ENCODE measurements at regions not wholly inside any gene's neighbourhood (a gene's known extent, or its start where the extent isn't known, plus 50 kb on each side); places are given as distances from the start of the nearest gene placed in this dataset.

- no peaks in the 10 kb centered on the region for H3K36me3 ChIP-seq (ENCODE audit: control insufficient read depth in 2 of 2, insufficient read depth in 2 of 2, low read length in 2 of 2)
- H3K4me3 ChIP-seq (ENCODE audit: low read length in 2 of 2) = no peak overlapping the region
- no peaks in the 10 kb centered on the region for H3K9me3 ChIP-seq (ENCODE audit: control insufficient read depth in 2 of 2, low read length in 2 of 2)
- H3K9ac ChIP-seq (ENCODE audit: low read depth in 1 of 2, low read length in 2 of 2) = no peak overlapping the region
- H3K27ac ChIP-seq (ENCODE audit: low read depth in 2 of 2, low read length in 2 of 2) = no peak overlapping the region
- no peaks in the 10 kb centered on the region for H3K27me3 ChIP-seq (ENCODE audit: control insufficient read depth in 2 of 2, insufficient read depth in 2 of 2, low read length in 2 of 2)
- no peaks in the 10 kb centered on the region for H3K4me1 ChIP-seq (ENCODE audit: control insufficient read depth in 2 of 2, insufficient read depth in 2 of 2, low read length in 2 of 2)
Measured at GRCh38 chr4:116878280-116878679, 207.1 kb downstream of the TRAM1L1 start.

GRCh38 chr4:116877069-116877468 is 208.3 kb downstream of the TRAM1L1 start:
- no peaks in the 10 kb centered on the region for H3K27me3 ChIP-seq (ENCODE audit: control insufficient read depth in 2 of 2, insufficient read depth in 2 of 2, low read length in 2 of 2)
- no peak overlapping the region for H3K27ac ChIP-seq (ENCODE audit: low read depth in 2 of 2, low read length in 2 of 2)
- H3K9ac ChIP-seq (ENCODE audit: low read depth in 1 of 2, low read length in 2 of 2) = no peak overlapping the region
- H3K36me3 ChIP-seq (ENCODE audit: control insufficient read depth in 2 of 2, insufficient read depth in 2 of 2, low read length in 2 of 2) = no peaks in the 10 kb centered on the region
- no peak overlapping the region for H3K4me3 ChIP-seq (ENCODE audit: low read length in 2 of 2)
- no peaks in the 10 kb centered on the region for H3K9me3 ChIP-seq (ENCODE audit: control insufficient read depth in 2 of 2, low read length in 2 of 2)
- no peaks in the 10 kb centered on the region for H3K4me1 ChIP-seq (ENCODE audit: control insufficient read depth in 2 of 2, insufficient read depth in 2 of 2, low read length in 2 of 2)

GRCh38 chr4:116872941-116873340 is 212.4 kb downstream of the TRAM1L1 start:
- no peak overlapping the region for H3K27ac ChIP-seq (ENCODE audit: low read depth in 2 of 2, low read length in 2 of 2)
- no peaks in the 10 kb centered on the region for H3K4me1 ChIP-seq (ENCODE audit: control insufficient read depth in 2 of 2, insufficient read depth in 2 of 2, low read length in 2 of 2)
- no peak overlapping the region for H3K4me3 ChIP-seq (ENCODE audit: low read length in 2 of 2)
- no peaks in the 10 kb centered on the region for H3K36me3 ChIP-seq (ENCODE audit: control insufficient read depth in 2 of 2, insufficient read depth in 2 of 2, low read length in 2 of 2)
- no peaks in the 10 kb centered on the region for H3K9me3 ChIP-seq (ENCODE audit: control insufficient read depth in 2 of 2, low read length in 2 of 2)
- H3K9ac ChIP-seq (ENCODE audit: low read depth in 1 of 2, low read length in 2 of 2) = no peak overlapping the region
- no peaks in the 10 kb centered on the region for H3K27me3 ChIP-seq (ENCODE audit: control insufficient read depth in 2 of 2, insufficient read depth in 2 of 2, low read length in 2 of 2)

GRCh38 chr4:116872308-116872707 is 213.1 kb downstream of the TRAM1L1 start:
- no peak overlapping the region for H3K27ac ChIP-seq (ENCODE audit: low read depth in 2 of 2, low read length in 2 of 2)
- no peaks in the 10 kb centered on the region for H3K9me3 ChIP-seq (ENCODE audit: control insufficient read depth in 2 of 2, low read length in 2 of 2)
- no peak overlapping the region for H3K4me3 ChIP-seq (ENCODE audit: low read length in 2 of 2)
- no peaks in the 10 kb centered on the region for H3K36me3 ChIP-seq (ENCODE audit: control insufficient read depth in 2 of 2, insufficient read depth in 2 of 2, low read length in 2 of 2)
- no peak overlapping the region for H3K9ac ChIP-seq (ENCODE audit: low read depth in 1 of 2, low read length in 2 of 2)
- no peaks in the 10 kb centered on the region for H3K27me3 ChIP-seq (ENCODE audit: control insufficient read depth in 2 of 2, insufficient read depth in 2 of 2, low read length in 2 of 2)
- H3K4me1 ChIP-seq (ENCODE audit: control insufficient read depth in 2 of 2, insufficient read depth in 2 of 2, low read length in 2 of 2) = no peaks in the 10 kb centered on the region

- Histone ChIP-seq H3K27me3 (ENCODE audit: control insufficient read depth in 2 of 2, insufficient read depth in 2 of 2, low read length in 2 of 2) (no peaks in the 10 kb centered on the region), H3K27ac (ENCODE audit: low read depth in 2 of 2, low read length in 2 of 2) (no peak overlapping the region), H3K4me1 (ENCODE audit: control insufficient read depth in 2 of 2, insufficient read depth in 2 of 2, low read length in 2 of 2) (no peaks in the 10 kb centered on the region), H3K9ac (ENCODE audit: low read depth in 1 of 2, low read length in 2 of 2) (no peak overlapping the region), H3K36me3 (ENCODE audit: control insufficient read depth in 2 of 2, insufficient read depth in 2 of 2, low read length in 2 of 2) (no peaks in the 10 kb centered on the region), H3K4me3 (ENCODE audit: low read length in 2 of 2) (no peak overlapping the region), H3K9me3 (ENCODE audit: control insufficient read depth in 2 of 2, low read length in 2 of 2) (no peaks in the 10 kb centered on the region)
Measured at GRCh38 chr4:116870686-116871085, 214.7 kb downstream of the TRAM1L1 start.

- Histone ChIP-seq H3K9me3 (ENCODE audit: control insufficient read depth in 2 of 2, low read length in 2 of 2) (no peaks in the 10 kb centered on the region), H3K4me1 (ENCODE audit: control insufficient read depth in 2 of 2, insufficient read depth in 2 of 2, low read length in 2 of 2) (no peaks in the 10 kb centered on the region), H3K9ac (ENCODE audit: low read depth in 1 of 2, low read length in 2 of 2) (no peak overlapping the region), H3K27ac (ENCODE audit: low read depth in 2 of 2, low read length in 2 of 2) (no peak overlapping the region), H3K4me3 (ENCODE audit: low read length in 2 of 2) (no peak overlapping the region), H3K27me3 (ENCODE audit: control insufficient read depth in 2 of 2, insufficient read depth in 2 of 2, low read length in 2 of 2) (no peaks in the 10 kb centered on the region), H3K36me3 (ENCODE audit: control insufficient read depth in 2 of 2, insufficient read depth in 2 of 2, low read length in 2 of 2) (no peaks in the 10 kb centered on the region)
Measured at GRCh38 chr4:116866106-116866505, 219.3 kb downstream of the TRAM1L1 start.

- Histone ChIP-seq H3K36me3 (ENCODE audit: control insufficient read depth in 2 of 2, insufficient read depth in 2 of 2, low read length in 2 of 2) (no peaks in the 10 kb centered on the region), H3K9me3 (ENCODE audit: control insufficient read depth in 2 of 2, low read length in 2 of 2) (no peaks in the 10 kb centered on the region), H3K4me3 (ENCODE audit: low read length in 2 of 2) (no peak overlapping the region), H3K9ac (ENCODE audit: low read depth in 1 of 2, low read length in 2 of 2) (no peak overlapping the region), H3K4me1 (ENCODE audit: control insufficient read depth in 2 of 2, insufficient read depth in 2 of 2, low read length in 2 of 2) (no peaks in the 10 kb centered on the region), H3K27me3 (ENCODE audit: control insufficient read depth in 2 of 2, insufficient read depth in 2 of 2, low read length in 2 of 2) (no peaks in the 10 kb centered on the region), H3K27ac (ENCODE audit: low read depth in 2 of 2, low read length in 2 of 2) (no peak overlapping the region)
Measured at GRCh38 chr4:116862592-116862991, 222.8 kb downstream of the TRAM1L1 start.

GRCh38 chr4:116860891-116861290 is 224.5 kb downstream of the TRAM1L1 start:
- Histone ChIP-seq H3K9ac (ENCODE audit: low read depth in 1 of 2, low read length in 2 of 2) (no peak overlapping the region), H3K4me3 (ENCODE audit: low read length in 2 of 2) (no peak overlapping the region), H3K9me3 (ENCODE audit: control insufficient read depth in 2 of 2, low read length in 2 of 2) (no peaks in the 10 kb centered on the region), H3K36me3 (ENCODE audit: control insufficient read depth in 2 of 2, insufficient read depth in 2 of 2, low read length in 2 of 2) (no peaks in the 10 kb centered on the region), H3K4me1 (ENCODE audit: control insufficient read depth in 2 of 2, insufficient read depth in 2 of 2, low read length in 2 of 2) (no peaks in the 10 kb centered on the region), H3K27me3 (ENCODE audit: control insufficient read depth in 2 of 2, insufficient read depth in 2 of 2, low read length in 2 of 2) (no peaks in the 10 kb centered on the region), H3K27ac (ENCODE audit: low read depth in 2 of 2, low read length in 2 of 2) (no peak overlapping the region)

GRCh38 chr4:116849620-116850019 is 235.8 kb downstream of the TRAM1L1 start:
- Histone ChIP-seq H3K4me3 (ENCODE audit: low read length in 2 of 2) (no peak overlapping the region), H3K27me3 (ENCODE audit: control insufficient read depth in 2 of 2, insufficient read depth in 2 of 2, low read length in 2 of 2) (no peaks in the 10 kb centered on the region), H3K36me3 (ENCODE audit: control insufficient read depth in 2 of 2, insufficient read depth in 2 of 2, low read length in 2 of 2) (no peaks in the 10 kb centered on the region), H3K9me3 (ENCODE audit: control insufficient read depth in 2 of 2, low read length in 2 of 2) (no peaks in the 10 kb centered on the region), H3K4me1 (ENCODE audit: control insufficient read depth in 2 of 2, insufficient read depth in 2 of 2, low read length in 2 of 2) (no peaks in the 10 kb centered on the region), H3K9ac (ENCODE audit: low read depth in 1 of 2, low read length in 2 of 2) (no peak overlapping the region), H3K27ac (ENCODE audit: low read depth in 2 of 2, low read length in 2 of 2) (no peak overlapping the region)

- no peaks in the 10 kb centered on the region for H3K27me3 ChIP-seq (ENCODE audit: control insufficient read depth in 2 of 2, insufficient read depth in 2 of 2, low read length in 2 of 2)
- no peak overlapping the region for H3K9ac ChIP-seq (ENCODE audit: low read depth in 1 of 2, low read length in 2 of 2)
- no peaks in the 10 kb centered on the region for H3K36me3 ChIP-seq (ENCODE audit: control insufficient read depth in 2 of 2, insufficient read depth in 2 of 2, low read length in 2 of 2)
- H3K27ac ChIP-seq (ENCODE audit: low read depth in 2 of 2, low read length in 2 of 2) = no peak overlapping the region
- H3K9me3 ChIP-seq (ENCODE audit: control insufficient read depth in 2 of 2, low read length in 2 of 2) = no peaks in the 10 kb centered on the region
- H3K4me1 ChIP-seq (ENCODE audit: control insufficient read depth in 2 of 2, insufficient read depth in 2 of 2, low read length in 2 of 2) = no peaks in the 10 kb centered on the region
- no peak overlapping the region for H3K4me3 ChIP-seq (ENCODE audit: low read length in 2 of 2)
Measured at GRCh38 chr4:116847616-116848015, 237.8 kb downstream of the TRAM1L1 start.

- no peak overlapping the region for H3K27ac ChIP-seq (ENCODE audit: low read depth in 2 of 2, low read length in 2 of 2)
- no peaks in the 10 kb centered on the region for H3K27me3 ChIP-seq (ENCODE audit: control insufficient read depth in 2 of 2, insufficient read depth in 2 of 2, low read length in 2 of 2)
- no peak overlapping the region for H3K4me3 ChIP-seq (ENCODE audit: low read length in 2 of 2)
- H3K36me3 ChIP-seq (ENCODE audit: control insufficient read depth in 2 of 2, insufficient read depth in 2 of 2, low read length in 2 of 2) = no peaks in the 10 kb centered on the region
- H3K9me3 ChIP-seq (ENCODE audit: control insufficient read depth in 2 of 2, low read length in 2 of 2) = no peaks in the 10 kb centered on the region
- H3K9ac ChIP-seq (ENCODE audit: low read depth in 1 of 2, low read length in 2 of 2) = no peak overlapping the region
- no peaks in the 10 kb centered on the region for H3K4me1 ChIP-seq (ENCODE audit: control insufficient read depth in 2 of 2, insufficient read depth in 2 of 2, low read length in 2 of 2)
Measured at GRCh38 chr4:116839826-116840225, 245.6 kb downstream of the TRAM1L1 start.
